ENCODE measurements at regions not wholly inside any gene's neighbourhood (a gene's known extent, or its start where the extent isn't known, plus 50 kb on each side); places are given as distances from the start of the nearest gene placed in this dataset.
"Not testable (repeated sequence)": the region's sequence is repeated elsewhere in the genome, so short reads cannot be mapped to it uniquely, and the experiment has no call there.

DNA sequence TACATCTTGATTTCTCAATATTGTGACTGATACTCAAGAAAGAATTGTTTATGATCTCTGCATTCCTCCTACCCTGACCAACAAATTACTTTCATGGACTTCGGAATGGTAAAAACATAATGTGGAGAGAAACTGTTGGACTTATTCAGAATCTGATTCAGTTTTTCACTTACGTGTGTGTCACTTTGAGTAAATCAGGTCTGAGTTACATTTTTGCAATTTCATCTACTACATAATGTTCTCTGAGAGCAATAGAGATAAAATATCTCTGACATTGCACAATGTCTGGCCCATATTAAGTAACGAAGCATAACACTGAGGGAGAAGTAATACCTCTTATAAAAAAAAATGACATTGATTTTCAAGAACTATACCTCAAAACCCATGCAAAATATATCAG lies 1337.9 kb upstream of the CHAC2 start:
- peak in 1 of 6 donors; percentile 16 for DNase-seq (ENCODE audit: low read depth in 4 of 6, low spot score in 6 of 6)
- Histone ChIP-seq H3K4me1 (ENCODE audit: control insufficient read depth, insufficient read depth, low read length) (no peaks in the 10 kb centered on the region), H3K27ac (ENCODE audit: low read depth, low read length) (no peak overlapping the region), H3K4me3 (ENCODE audit: low read depth, low read length) (no peak overlapping the region), H3K27me3 (ENCODE audit: control insufficient read depth, insufficient read depth, low read length) (no peaks in the 10 kb centered on the region), H3K36me3 (ENCODE audit: control insufficient read depth, insufficient read depth, low read length) (no peaks in the 10 kb centered on the region), H3K9me3 (ENCODE audit: control insufficient read depth, insufficient read depth, low read length) (no peaks in the 10 kb centered on the region)
- no CpG with 5 or more reads among the region's 3 CpGs for WGBS (ENCODE audit: insufficient coverage)

DNA sequence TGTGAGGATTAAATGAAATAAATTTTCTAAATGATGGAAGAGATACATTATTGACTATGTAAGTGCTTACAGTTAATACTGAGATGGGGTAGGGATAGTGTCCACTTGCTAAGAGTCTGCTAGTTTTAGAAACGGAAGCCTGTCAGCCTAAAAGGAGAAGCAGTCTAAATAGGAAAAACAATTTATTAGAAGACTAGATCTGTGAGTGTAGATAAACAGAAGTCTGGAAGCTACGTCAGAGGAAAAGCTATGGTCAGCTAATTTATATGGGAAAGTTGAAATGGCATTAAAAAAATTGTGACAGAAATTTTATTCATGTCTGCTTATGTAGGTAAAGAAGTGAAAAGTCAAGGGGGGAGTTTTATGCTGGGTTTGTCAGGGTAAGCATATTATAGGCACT lies 1338.4 kb upstream of the CHAC2 start:
- Histone ChIP-seq H3K36me3 (ENCODE audit: control insufficient read depth, insufficient read depth, low read length) (no peaks in the 10 kb centered on the region), H3K4me3 (ENCODE audit: low read depth, low read length) (no peak overlapping the region), H3K4me1 (ENCODE audit: control insufficient read depth, insufficient read depth, low read length) (no peaks in the 10 kb centered on the region), H3K27me3 (ENCODE audit: control insufficient read depth, insufficient read depth, low read length) (no peaks in the 10 kb centered on the region), H3K27ac (ENCODE audit: low read depth, low read length) (no peak overlapping the region), H3K9me3 (ENCODE audit: control insufficient read depth, insufficient read depth, low read length) (no peaks in the 10 kb centered on the region)
- no peak for DNase-seq (ENCODE audit: low read depth in 4 of 6, low spot score in 6 of 6)
- WGBS (ENCODE audit: insufficient coverage): 52% methylated on average over 2 of the region's 2 CpGs

GRCh38 chr2:52428224-52428623 lies 1339.4 kb upstream of the CHAC2 start:
- Histone ChIP-seq H3K36me3 (ENCODE audit: control insufficient read depth, insufficient read depth, low read length) (no peaks in the 10 kb centered on the region), H3K9me3 (ENCODE audit: control insufficient read depth, insufficient read depth, low read length) (no peaks in the 10 kb centered on the region), H3K27me3 (ENCODE audit: control insufficient read depth, insufficient read depth, low read length) (no peaks in the 10 kb centered on the region), H3K4me3 (ENCODE audit: low read depth, low read length) (no peak overlapping the region), H3K27ac (ENCODE audit: low read depth, low read length) (no peak overlapping the region), H3K4me1 (ENCODE audit: control insufficient read depth, insufficient read depth, low read length) (no peaks in the 10 kb centered on the region)
- no peak for DNase-seq (ENCODE audit: low read depth in 4 of 6, low spot score in 6 of 6)
- WGBS (ENCODE audit: insufficient coverage): no CpG with 5 or more reads among the region's 2 CpGs

DNA sequence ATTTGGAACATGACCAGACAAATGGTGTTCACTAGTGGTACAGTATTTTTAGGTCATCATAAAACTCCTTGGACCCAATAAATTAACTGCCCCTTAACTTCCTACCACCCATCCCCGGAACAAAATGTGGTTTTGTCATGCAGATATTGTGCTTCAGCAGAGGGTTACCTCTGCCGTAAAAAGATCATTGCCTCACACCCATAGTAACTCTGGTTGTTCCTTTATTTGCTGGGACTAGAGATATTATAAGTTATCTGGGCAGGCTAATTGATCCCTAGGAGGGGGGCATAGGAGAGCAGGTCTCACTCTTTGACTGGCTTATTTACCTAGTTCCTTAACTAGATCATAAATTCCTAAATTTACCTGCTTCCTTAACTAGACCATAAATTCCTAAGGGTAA lies 1343.9 kb upstream of the CHAC2 start:
- H3K36me3 ChIP-seq (ENCODE audit: control insufficient read depth, insufficient read depth, low read length): no peaks in the 10 kb centered on the region
- no peak overlapping the region for H3K4me3 ChIP-seq (ENCODE audit: low read depth, low read length)
- H3K27me3 ChIP-seq (ENCODE audit: control insufficient read depth, insufficient read depth, low read length): no peaks in the 10 kb centered on the region
- H3K27ac ChIP-seq (ENCODE audit: low read depth, low read length): no peak overlapping the region
- WGBS (ENCODE audit: insufficient coverage): no CpG with 5 or more reads among the region's 2 CpGs
- DNase-seq (ENCODE audit: low read depth in 4 of 6, low spot score in 6 of 6): no peak
- H3K9me3 ChIP-seq (ENCODE audit: control insufficient read depth, insufficient read depth, low read length): no peaks in the 10 kb centered on the region
- no peaks in the 10 kb centered on the region for H3K4me1 ChIP-seq (ENCODE audit: control insufficient read depth, insufficient read depth, low read length)

GRCh38 chr2:52423111-52423510 lies 1344.5 kb upstream of the CHAC2 start:
- no CpG with 5 or more reads among the region's 1 CpG for WGBS (ENCODE audit: insufficient coverage)
- no peaks in the 10 kb centered on the region for H3K9me3 ChIP-seq (ENCODE audit: control insufficient read depth, insufficient read depth, low read length)
- no peak for DNase-seq (ENCODE audit: low read depth in 4 of 6, low spot score in 6 of 6)
- no peaks in the 10 kb centered on the region for H3K36me3 ChIP-seq (ENCODE audit: control insufficient read depth, insufficient read depth, low read length)
- no peaks in the 10 kb centered on the region for H3K27me3 ChIP-seq (ENCODE audit: control insufficient read depth, insufficient read depth, low read length)
- H3K4me3 ChIP-seq (ENCODE audit: low read depth, low read length): no peak overlapping the region
- no peaks in the 10 kb centered on the region for H3K4me1 ChIP-seq (ENCODE audit: control insufficient read depth, insufficient read depth, low read length)
- H3K27ac ChIP-seq (ENCODE audit: low read depth, low read length): no peak overlapping the region

DNA sequence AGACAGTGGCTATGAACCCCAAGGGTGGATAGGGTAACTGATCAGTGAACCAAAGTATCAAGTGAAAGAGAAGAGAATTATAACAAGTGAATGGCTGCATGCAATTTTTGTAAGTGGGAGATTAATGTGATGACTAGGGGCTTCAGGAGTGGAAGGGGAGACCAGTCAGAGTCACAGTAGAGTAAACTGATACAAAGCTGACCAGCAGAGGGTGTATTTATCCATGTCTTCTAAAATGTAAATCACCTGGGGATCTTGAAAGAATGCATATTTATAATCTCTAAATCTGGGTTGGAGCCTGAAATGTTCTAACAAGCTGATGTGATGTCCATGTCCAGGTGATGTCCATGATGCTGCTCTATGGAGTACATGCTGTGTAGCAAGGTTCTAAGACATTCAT lies 1351.3 kb upstream of the CHAC2 start:
- Histone ChIP-seq H3K27ac (ENCODE audit: low read depth, low read length) (no peak overlapping the region), H3K9me3 (ENCODE audit: control insufficient read depth, insufficient read depth, low read length) (no peaks in the 10 kb centered on the region), H3K27me3 (ENCODE audit: control insufficient read depth, insufficient read depth, low read length) (no peaks in the 10 kb centered on the region), H3K4me3 (ENCODE audit: low read depth, low read length) (no peak overlapping the region), H3K4me1 (ENCODE audit: control insufficient read depth, insufficient read depth, low read length) (no peaks in the 10 kb centered on the region), H3K36me3 (ENCODE audit: control insufficient read depth, insufficient read depth, low read length) (no peaks in the 10 kb centered on the region)
- DNase-seq (ENCODE audit: low read depth in 4 of 6, low spot score in 6 of 6): peak in 2 of 6 donors; percentile 18 to 25

- no peak overlapping the region for H3K4me3 ChIP-seq (ENCODE audit: low read depth, low read length)
- H3K36me3 ChIP-seq (ENCODE audit: control insufficient read depth, insufficient read depth, low read length): no peaks in the 10 kb centered on the region
- DNase-seq (ENCODE audit: low read depth in 4 of 6, low spot score in 6 of 6): peak in 2 of 6 donors; percentile 20 to 57
- no peaks in the 10 kb centered on the region for H3K9me3 ChIP-seq (ENCODE audit: control insufficient read depth, insufficient read depth, low read length)
- H3K27ac ChIP-seq (ENCODE audit: low read depth, low read length): no peak overlapping the region
- no peaks in the 10 kb centered on the region for H3K4me1 ChIP-seq (ENCODE audit: control insufficient read depth, insufficient read depth, low read length)
- H3K27me3 ChIP-seq (ENCODE audit: control insufficient read depth, insufficient read depth, low read length): no peaks in the 10 kb centered on the region
- 60% methylated on average over 1 of the region's 3 CpGs for WGBS (ENCODE audit: insufficient coverage)
These were observed 1352.9 kb upstream of the CHAC2 start for GRCh38 chr2:52414561-52415295.

DNA sequence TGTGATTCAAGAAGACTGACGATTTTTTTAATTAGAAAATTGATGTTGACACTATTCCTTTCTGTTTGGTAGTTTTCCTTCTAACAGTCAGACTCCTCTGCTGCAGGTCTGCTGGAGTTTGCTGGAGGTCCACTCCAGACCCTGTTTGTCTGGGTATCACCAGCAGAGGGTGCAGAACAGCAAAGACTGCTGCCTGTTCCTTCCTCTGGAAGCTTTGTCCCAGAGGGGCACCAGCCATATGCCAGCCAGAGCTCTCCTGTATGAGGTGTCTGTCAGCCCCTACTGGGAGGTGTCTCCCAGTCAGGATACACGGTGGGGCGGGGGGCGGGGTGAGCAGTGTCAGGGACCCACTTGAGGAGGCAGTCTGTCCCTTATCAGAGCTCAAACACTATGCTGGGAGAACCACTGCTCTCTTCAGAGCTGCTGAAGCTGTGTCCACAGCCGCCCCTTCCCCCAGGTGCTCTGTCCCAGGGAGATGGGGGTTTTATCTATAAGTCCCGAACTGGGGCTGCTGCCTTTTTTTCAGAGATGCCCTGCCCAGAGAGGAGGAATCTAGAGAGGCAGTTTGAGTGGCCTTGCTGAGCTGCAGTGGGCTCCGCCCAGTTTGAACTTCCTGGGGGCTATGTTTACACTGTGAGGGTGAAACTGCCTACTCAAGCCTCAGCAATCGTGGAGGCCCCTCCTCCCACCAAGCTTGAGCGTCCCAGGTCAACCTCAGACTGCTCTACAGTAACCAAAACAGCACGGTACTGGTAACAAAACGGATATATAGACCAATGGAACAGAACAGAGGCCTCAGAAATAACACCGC lies 1358.1 kb upstream of the CHAC2 start:
- DNase-seq (ENCODE audit: low read depth in 4 of 6, low spot score in 6 of 6); H3K4me1 ChIP-seq (ENCODE audit: control insufficient read depth, insufficient read depth, low read length); H3K9me3 ChIP-seq (ENCODE audit: control insufficient read depth, insufficient read depth, low read length); H3K4me3 ChIP-seq (ENCODE audit: low read depth, low read length); H3K27ac ChIP-seq (ENCODE audit: low read depth, low read length); H3K36me3 ChIP-seq (ENCODE audit: control insufficient read depth, insufficient read depth, low read length); H3K27me3 ChIP-seq (ENCODE audit: control insufficient read depth, insufficient read depth, low read length): not testable (repeated sequence)
- 84% methylated on average over 8 of the region's 12 CpGs for WGBS (ENCODE audit: insufficient coverage)

GRCh38 chr2:52405980-52406379 lies 1361.6 kb upstream of the CHAC2 start:
- Histone ChIP-seq H3K4me1 (ENCODE audit: control insufficient read depth, insufficient read depth, low read length) (no peaks in the 10 kb centered on the region), H3K9me3 (ENCODE audit: control insufficient read depth, insufficient read depth, low read length) (no peaks in the 10 kb centered on the region), H3K4me3 (ENCODE audit: low read depth, low read length) (no peak overlapping the region), H3K36me3 (ENCODE audit: control insufficient read depth, insufficient read depth, low read length) (no peaks in the 10 kb centered on the region), H3K27ac (ENCODE audit: low read depth, low read length) (no peak overlapping the region), H3K27me3 (ENCODE audit: control insufficient read depth, insufficient read depth, low read length) (no peaks in the 10 kb centered on the region)
- no CpG with 5 or more reads among the region's 1 CpG for WGBS (ENCODE audit: insufficient coverage)
- peak in 1 of 6 donors; percentile 64 for DNase-seq (ENCODE audit: low read depth in 4 of 6, low spot score in 6 of 6)

GRCh38 chr2:52404866-52405265 lies 1362.7 kb upstream of the CHAC2 start:
- Histone ChIP-seq H3K4me1 (ENCODE audit: control insufficient read depth, insufficient read depth, low read length) (no peaks in the 10 kb centered on the region), H3K9me3 (ENCODE audit: control insufficient read depth, insufficient read depth, low read length) (no peaks in the 10 kb centered on the region)
- no CpG with 5 or more reads among the region's 3 CpGs for WGBS (ENCODE audit: insufficient coverage)

More at GRCh38 chr2:52404866-52405265, 1362.7 kb upstream of the CHAC2 start:
- H3K27ac ChIP-seq (ENCODE audit: low read depth, low read length): no peak overlapping the region
- H3K4me3 ChIP-seq (ENCODE audit: low read depth, low read length): no peak overlapping the region
- DNase-seq (ENCODE audit: low read depth in 4 of 6, low spot score in 6 of 6): peak in 1 of 6 donors; percentile 26
- H3K36me3 ChIP-seq (ENCODE audit: control insufficient read depth, insufficient read depth, low read length): no peaks in the 10 kb centered on the region
- no peaks in the 10 kb centered on the region for H3K27me3 ChIP-seq (ENCODE audit: control insufficient read depth, insufficient read depth, low read length)
